Activated T-helper 2 cell treated with anti-CD3 and anti-CD28 coated beads, Interferon-gamma antibody, Interleukin-2, Interleukin-4, amounts not matched to agents 10 μg/mL and 5 μg/mL and 100 μg/mL, durations not matched to agents 14 hours and 24 hours and 36 hours (primary cell): ENCODE measurements at regions not wholly inside any gene's neighbourhood (a gene's known extent, or its start where the extent isn't known, plus 50 kb on each side); places are given as distances from the start of the nearest gene placed in this dataset.

ENCODE experiments used
- DNase-seq: peaks from one replicate; pipeline ENCODE4 v3.0.0; 2021; ENCODE audit warnings: low spot score
- H3K27ac Mint-ChIP-seq: one replicate; pipeline ENCODE4 v1.8.0; 2021; ENCODE audit warnings: mixed read lengths
- H3K27me3 Mint-ChIP-seq: one replicate; pipeline ENCODE4 v1.8.0; 2021; ENCODE audit warnings: low read depth, mixed read lengths
- H3K36me3 Mint-ChIP-seq: one replicate; pipeline ENCODE4 v1.8.0; 2021; ENCODE audit warnings: low read depth, mixed read lengths
- H3K4me1 Mint-ChIP-seq: one replicate; pipeline ENCODE4 v1.8.0; 2021; ENCODE audit warnings: low read depth, mixed read lengths
- H3K4me3 Mint-ChIP-seq: one replicate; pipeline ENCODE4 v1.8.0; 2021; ENCODE audit warnings: low read depth, mild to moderate bottlenecking, moderate library complexity, mixed read lengths
- H3K9me3 Mint-ChIP-seq: one replicate; pipeline ENCODE4 v1.8.0; 2021; ENCODE audit warnings: mixed read lengths
- intact Hi-C: fragments of 100-400 bp; cut with micrococcal nuclease; formaldehyde crosslinking; loops from one replicate; pipeline ENCODE4 v1.15.1; 2023

- H3K4me1 Mint-ChIP-seq, result no peaks in the 10 kb centered on the region
- intact Hi-C loops, result no loop called here
- no peak overlapping the region for H3K4me3 Mint-ChIP-seq
- no peak overlapping the region for H3K27ac Mint-ChIP-seq
- no peak for DNase-seq
- H3K9me3 Mint-ChIP-seq, result no peaks in the 10 kb centered on the region
- no peaks in the 10 kb centered on the region for H3K27me3 Mint-ChIP-seq
- no peaks in the 10 kb centered on the region for H3K36me3 Mint-ChIP-seq
Measured at GRCh38 chr13:47350334-47351124, 453.7 kb upstream of the HTR2A start.

GRCh38 chr13:47349211-47349610 is 452.4 kb upstream of the HTR2A start:
- Mint-ChIP-seq H3K9me3 (peaks cover 4% of the 10 kb centered on the region), H3K4me3 (no peak overlapping the region), H3K36me3 (no peaks in the 10 kb centered on the region), H3K27me3 (no peaks in the 10 kb centered on the region), H3K27ac (no peak overlapping the region), H3K4me1 (no peaks in the 10 kb centered on the region)
- intact Hi-C loops, result no loop called here
- no peak for DNase-seq

- DNase-seq, result no peak
- Mint-ChIP-seq H3K4me1 (no peaks in the 10 kb centered on the region), H3K27ac (no peak overlapping the region), H3K9me3 (peaks cover 20% of the 10 kb centered on the region), H3K4me3 (no peak overlapping the region), H3K36me3 (no peaks in the 10 kb centered on the region), H3K27me3 (no peaks in the 10 kb centered on the region)
- intact Hi-C loops, result no loop called here
Measured at GRCh38 chr13:47337781-47338507, 441.1 kb upstream of the HTR2A start.

DNA sequence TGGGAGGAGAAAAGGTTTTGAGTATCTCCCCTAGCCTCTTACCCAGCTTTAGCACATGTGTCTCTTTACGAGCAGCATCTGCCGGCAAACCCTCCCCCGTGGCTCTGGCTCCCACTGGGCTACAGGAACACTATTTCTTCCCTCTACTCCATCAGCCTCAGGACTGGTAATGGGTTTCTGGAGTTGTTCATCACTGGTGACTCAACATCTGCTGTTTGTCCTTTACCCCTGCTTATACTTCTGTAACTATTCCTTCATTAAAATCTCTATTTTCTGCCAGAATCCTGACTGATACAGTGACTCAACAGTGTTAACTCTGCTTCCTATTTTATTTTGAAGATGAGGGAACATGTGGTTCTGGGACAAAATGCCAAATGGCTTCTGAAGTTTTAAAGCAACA is 437.3 kb upstream of the HTR2A start:
- no peak for DNase-seq
- Mint-ChIP-seq H3K27ac (no peak overlapping the region), H3K9me3 (peaks cover 4% of the 10 kb centered on the region), H3K4me1 (no peaks in the 10 kb centered on the region), H3K4me3 (no peak overlapping the region), H3K36me3 (no peaks in the 10 kb centered on the region), H3K27me3 (no peaks in the 10 kb centered on the region)
- intact Hi-C loops, result no loop called here

GRCh38 chr13:47332149-47332548 is 435.3 kb upstream of the HTR2A start:
- intact Hi-C loops, result no loop called here
- Mint-ChIP-seq H3K4me3 (no peak overlapping the region), H3K9me3 (peaks cover 4% of the 10 kb centered on the region), H3K4me1 (no peaks in the 10 kb centered on the region), H3K27me3 (no peaks in the 10 kb centered on the region), H3K36me3 (no peaks in the 10 kb centered on the region), H3K27ac (no peak overlapping the region)
- DNase-seq, result no peak

DNA sequence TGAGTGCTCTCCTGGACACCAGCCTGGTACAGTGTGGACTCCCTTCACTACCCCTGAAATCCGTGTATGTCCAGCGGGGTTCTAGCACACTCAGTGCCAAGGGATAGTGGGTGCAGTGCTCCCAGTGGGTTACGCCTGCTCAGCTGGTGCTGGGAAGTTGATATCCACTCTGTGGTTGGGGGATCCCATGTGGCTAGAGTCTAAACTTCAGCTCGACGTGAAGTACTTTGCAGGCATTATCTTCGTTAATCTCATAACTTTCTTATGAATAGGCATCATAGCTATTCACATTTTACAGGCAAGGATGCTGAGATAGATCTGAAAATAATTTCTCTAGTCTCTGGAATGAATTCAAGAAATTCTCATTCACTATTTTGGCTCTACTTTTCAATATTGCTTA is 433.2 kb upstream of the HTR2A start:
- intact Hi-C loops, result no loop called here
- no peaks in the 10 kb centered on the region for H3K4me1 Mint-ChIP-seq
- H3K36me3 Mint-ChIP-seq, result no peaks in the 10 kb centered on the region
- H3K27ac Mint-ChIP-seq, result no peak overlapping the region
- DNase-seq, result no peak
- H3K27me3 Mint-ChIP-seq, result no peaks in the 10 kb centered on the region
- H3K4me3 Mint-ChIP-seq, result no peak overlapping the region
- no peaks in the 10 kb centered on the region for H3K9me3 Mint-ChIP-seq

- H3K9me3 Mint-ChIP-seq, result no peaks in the 10 kb centered on the region
- DNase-seq, result no peak
- H3K36me3 Mint-ChIP-seq, result no peaks in the 10 kb centered on the region
- H3K27ac Mint-ChIP-seq, result no peak overlapping the region
- no peaks in the 10 kb centered on the region for H3K4me1 Mint-ChIP-seq
- H3K4me3 Mint-ChIP-seq, result no peak overlapping the region
- H3K27me3 Mint-ChIP-seq, result no peaks in the 10 kb centered on the region
- intact Hi-C loops, result no loop called here
Measured at GRCh38 chr13:47327861-47328260, 431.0 kb upstream of the HTR2A start.

DNA sequence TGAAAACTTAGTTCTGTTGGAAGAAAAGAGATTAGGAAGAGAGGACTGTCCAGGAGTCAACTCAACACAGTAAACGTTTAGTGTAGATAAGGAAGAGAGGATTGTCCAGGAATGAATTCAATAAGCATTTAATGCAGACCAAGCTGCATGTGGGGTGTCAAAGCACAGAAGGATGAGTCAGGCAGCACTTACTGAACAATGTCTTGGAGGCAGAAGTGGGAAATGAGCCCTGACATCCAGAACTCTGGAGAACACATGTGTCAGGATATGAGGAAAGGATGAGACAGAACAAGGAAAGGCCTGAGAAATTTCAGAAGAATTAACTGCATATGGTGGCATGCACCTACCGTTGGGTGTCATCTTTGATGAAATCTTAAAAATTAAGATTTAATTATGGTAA is 429.2 kb upstream of the HTR2A start:
- H3K4me3 Mint-ChIP-seq, result no peak overlapping the region
- no peak for DNase-seq
- no peaks in the 10 kb centered on the region for H3K4me1 Mint-ChIP-seq
- no peaks in the 10 kb centered on the region for H3K9me3 Mint-ChIP-seq
- no peak overlapping the region for H3K27ac Mint-ChIP-seq
- no peaks in the 10 kb centered on the region for H3K36me3 Mint-ChIP-seq
- intact Hi-C loops, result no loop called here
- no peaks in the 10 kb centered on the region for H3K27me3 Mint-ChIP-seq

- Mint-ChIP-seq H3K4me3 (no peak overlapping the region), H3K4me1 (no peaks in the 10 kb centered on the region), H3K27ac (no peak overlapping the region), H3K36me3 (no peaks in the 10 kb centered on the region), H3K9me3 (no peaks in the 10 kb centered on the region), H3K27me3 (no peaks in the 10 kb centered on the region)
- no peak for DNase-seq
- intact Hi-C loops, result no loop called here
Measured at GRCh38 chr13:47317356-47317755, 420.5 kb upstream of the HTR2A start.

- H3K27me3 Mint-ChIP-seq, result no peaks in the 10 kb centered on the region
- no peak overlapping the region for H3K4me3 Mint-ChIP-seq
- H3K27ac Mint-ChIP-seq, result no peak overlapping the region
- no peaks in the 10 kb centered on the region for H3K4me1 Mint-ChIP-seq
- H3K9me3 Mint-ChIP-seq, result peaks cover 7% of the 10 kb centered on the region
- DNase-seq, result no peak
- intact Hi-C loops, result no loop called here
- no peaks in the 10 kb centered on the region for H3K36me3 Mint-ChIP-seq
Measured at GRCh38 chr13:47310401-47310800, 413.5 kb upstream of the HTR2A start.

DNA sequence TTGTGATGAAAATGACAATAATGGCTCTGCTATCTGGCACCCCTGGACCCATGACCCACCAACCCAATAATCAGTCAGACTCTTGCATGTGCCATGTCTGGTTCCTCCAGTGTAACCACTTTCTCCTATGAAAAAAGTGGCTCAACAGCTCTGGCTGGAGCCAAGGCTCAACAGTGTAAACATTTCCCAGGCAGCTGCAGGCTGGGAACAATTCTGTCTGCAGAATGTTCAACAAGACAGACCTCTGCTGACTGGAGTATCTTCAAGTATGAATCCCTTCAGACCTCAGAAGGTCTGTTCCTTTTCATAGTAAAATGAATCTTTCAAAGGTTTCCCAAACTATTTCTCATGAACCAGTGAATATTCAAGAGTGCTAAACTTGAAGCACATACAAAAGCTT is 410.1 kb upstream of the HTR2A start:
- no peaks in the 10 kb centered on the region for H3K36me3 Mint-ChIP-seq
- intact Hi-C loops, result no loop called here
- no peaks in the 10 kb centered on the region for H3K27me3 Mint-ChIP-seq
- no peak for DNase-seq
- H3K4me1 Mint-ChIP-seq, result no peaks in the 10 kb centered on the region
- H3K27ac Mint-ChIP-seq, result no peak overlapping the region
- H3K4me3 Mint-ChIP-seq, result no peak overlapping the region
- H3K9me3 Mint-ChIP-seq, result peaks cover 7% of the 10 kb centered on the region

GRCh38 chr13:47303626-47304025 is 406.8 kb upstream of the HTR2A start:
- H3K27me3 Mint-ChIP-seq, result no peaks in the 10 kb centered on the region
- no peak overlapping the region for H3K4me3 Mint-ChIP-seq
- intact Hi-C loops, result no loop called here

DNA sequence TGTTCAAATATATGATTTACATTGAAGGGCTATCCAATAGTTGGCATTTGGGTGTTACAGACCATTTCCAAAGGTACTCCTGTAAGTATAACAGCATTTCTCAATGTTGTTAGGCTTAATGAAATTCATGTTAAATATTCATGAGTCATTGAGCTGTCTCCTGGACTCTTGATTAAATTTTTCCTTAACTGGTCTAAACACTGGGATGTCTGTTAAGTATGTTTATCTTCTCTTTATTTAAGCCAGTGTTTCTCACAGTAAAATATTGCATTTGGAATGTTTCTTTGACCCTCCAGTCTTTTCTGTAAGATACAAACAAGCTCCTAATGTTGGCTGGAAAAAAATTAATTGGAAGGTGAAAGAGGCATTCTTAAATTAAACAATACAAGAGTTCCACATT is 402.5 kb upstream of the HTR2A start:
- no peaks in the 10 kb centered on the region for H3K27me3 Mint-ChIP-seq
- intact Hi-C loops, result no loop called here
- H3K27ac Mint-ChIP-seq, result no peak overlapping the region
- no peak for DNase-seq
- H3K4me1 Mint-ChIP-seq, result no peaks in the 10 kb centered on the region
- no peak overlapping the region for H3K4me3 Mint-ChIP-seq
- no peaks in the 10 kb centered on the region for H3K36me3 Mint-ChIP-seq
- H3K9me3 Mint-ChIP-seq, result no peaks in the 10 kb centered on the region

More at GRCh38 chr13:47303626-47304025, 406.8 kb upstream of the HTR2A start:
- DNase-seq, result no peak
- Mint-ChIP-seq H3K27ac (no peak overlapping the region), H3K36me3 (no peaks in the 10 kb centered on the region), H3K9me3 (no peaks in the 10 kb centered on the region), H3K4me1 (no peaks in the 10 kb centered on the region)
